Stimulated activated effector memory CD8-positive, alpha-beta T cell treated with anti-CD3 and anti-CD28 coated beads, Interleukin-12 subunit alpha, Interleukin-12 subunit beta, amount 100 ng/mL, for 72 hours (primary cell): ENCODE measurements at regions not wholly inside any gene's neighbourhood (a gene's known extent, or its start where the extent isn't known, plus 50 kb on each side); places are given as distances from the start of the nearest gene placed in this dataset.

ENCODE experiments used
- ATAC-seq: fragments of 150-1000 bp; cut with Tn5 transposase; 2 replicates; pipeline ENCODE4 v1.10.0; 2021
- DNase-seq, 2 donors: peaks; one replicate each; pipeline ENCODE4 v3.0.0; 2021 to 2022; ENCODE audit warnings: low spot score in 2 of 2
- H3K27ac Mint-ChIP-seq: one replicate; pipeline ENCODE4 v1.8.0; 2022; ENCODE audit warnings: mild to moderate bottlenecking, mixed read lengths
- H3K36me3 Mint-ChIP-seq: one replicate; pipeline ENCODE4 v1.8.0; 2022; ENCODE audit warnings: mild to moderate bottlenecking, mixed read lengths
- H3K4me1 Mint-ChIP-seq: one replicate; pipeline ENCODE4 v1.8.0; 2022; ENCODE audit warnings: mixed read lengths
- H3K4me3 Mint-ChIP-seq: one replicate; pipeline ENCODE4 v1.8.0; 2022; ENCODE audit warnings: mild to moderate bottlenecking, mixed read lengths
- H3K9me3 Mint-ChIP-seq: one replicate; pipeline ENCODE4 v1.8.0; 2022; ENCODE audit warnings: mixed read lengths

GRCh38 chr11:134800826-134801225 lies 388.8 kb upstream of the B3GAT1 start:
- no peaks in the 10 kb centered on the region for H3K9me3 Mint-ChIP-seq
- H3K4me1 Mint-ChIP-seq, result no peaks in the 10 kb centered on the region
- no peak overlapping the region for H3K27ac Mint-ChIP-seq
- ATAC-seq, result peak; percentile 8
- no peak for DNase-seq
- no peak overlapping the region for H3K4me3 Mint-ChIP-seq
- H3K36me3 Mint-ChIP-seq, result no peaks in the 10 kb centered on the region

GRCh38 chr11:134800130-134800529 lies 388.1 kb upstream of the B3GAT1 start:
- Mint-ChIP-seq H3K36me3 (no peaks in the 10 kb centered on the region), H3K4me1 (no peaks in the 10 kb centered on the region), H3K4me3 (no peak overlapping the region), H3K9me3 (no peaks in the 10 kb centered on the region), H3K27ac (no peak overlapping the region)
- DNase-seq (no peak), ATAC-seq (no peak)

- Mint-ChIP-seq H3K9me3 (no peaks in the 10 kb centered on the region), H3K36me3 (no peaks in the 10 kb centered on the region), H3K4me3 (no peak overlapping the region), H3K4me1 (no peaks in the 10 kb centered on the region), H3K27ac (no peak overlapping the region)
- DNase-seq (no peak), ATAC-seq (no peak)
These were observed 387.3 kb upstream of the B3GAT1 start for GRCh38 chr11:134799386-134799785.

GRCh38 chr11:134797411-134798089 lies 385.5 kb upstream of the B3GAT1 start:
- no peaks in the 10 kb centered on the region for H3K36me3 Mint-ChIP-seq
- H3K9me3 Mint-ChIP-seq, result no peaks in the 10 kb centered on the region
- no peak overlapping the region for H3K4me3 Mint-ChIP-seq
- no peaks in the 10 kb centered on the region for H3K4me1 Mint-ChIP-seq
- no peak for DNase-seq
- no peak for ATAC-seq
- no peak overlapping the region for H3K27ac Mint-ChIP-seq

GRCh38 chr11:134795017-134795416 lies 383.0 kb upstream of the B3GAT1 start:
- Mint-ChIP-seq H3K27ac (no peak overlapping the region), H3K4me3 (no peak overlapping the region), H3K4me1 (no peaks in the 10 kb centered on the region), H3K36me3 (no peaks in the 10 kb centered on the region), H3K9me3 (no peaks in the 10 kb centered on the region)
- no peak for DNase-seq
- no peak for ATAC-seq

GRCh38 chr11:134794192-134794591 lies 382.1 kb upstream of the B3GAT1 start:
- Mint-ChIP-seq H3K9me3 (no peaks in the 10 kb centered on the region), H3K27ac (no peak overlapping the region), H3K4me1 (no peaks in the 10 kb centered on the region), H3K4me3 (no peak overlapping the region), H3K36me3 (no peaks in the 10 kb centered on the region)
- DNase-seq (no peak), ATAC-seq (no peak)

GRCh38 chr11:134792677-134793076 lies 380.6 kb upstream of the B3GAT1 start:
- ATAC-seq, result no peak

GRCh38 chr11:134792044-134792443 lies 380.0 kb upstream of the B3GAT1 start:
- Mint-ChIP-seq H3K4me1 (no peaks in the 10 kb centered on the region), H3K9me3 (no peaks in the 10 kb centered on the region), H3K4me3 (no peak overlapping the region), H3K27ac (no peak overlapping the region), H3K36me3 (no peaks in the 10 kb centered on the region)
- no peak for DNase-seq
- ATAC-seq, result no peak

More at GRCh38 chr11:134792677-134793076, 380.6 kb upstream of the B3GAT1 start:
- no peak overlapping the region for H3K27ac Mint-ChIP-seq
- DNase-seq, result no peak
- no peaks in the 10 kb centered on the region for H3K9me3 Mint-ChIP-seq
- H3K36me3 Mint-ChIP-seq, result no peaks in the 10 kb centered on the region
- no peaks in the 10 kb centered on the region for H3K4me1 Mint-ChIP-seq
- H3K4me3 Mint-ChIP-seq, result no peak overlapping the region

- no peaks in the 10 kb centered on the region for H3K9me3 Mint-ChIP-seq
- no peaks in the 10 kb centered on the region for H3K4me1 Mint-ChIP-seq
- no peak for DNase-seq
- no peak for ATAC-seq
- H3K4me3 Mint-ChIP-seq, result no peak overlapping the region
- H3K27ac Mint-ChIP-seq, result no peak overlapping the region
- no peaks in the 10 kb centered on the region for H3K36me3 Mint-ChIP-seq
These were observed 379.1 kb upstream of the B3GAT1 start for GRCh38 chr11:134791102-134791501.

GRCh38 chr11:134789104-134789503 lies 377.1 kb upstream of the B3GAT1 start:
- no peak for ATAC-seq
- H3K27ac Mint-ChIP-seq, result no peak overlapping the region

GRCh38 chr11:134786636-134787035 lies 374.6 kb upstream of the B3GAT1 start:
- Mint-ChIP-seq H3K36me3 (no peaks in the 10 kb centered on the region), H3K27ac (no peak overlapping the region), H3K4me1 (no peaks in the 10 kb centered on the region), H3K4me3 (no peak overlapping the region), H3K9me3 (no peaks in the 10 kb centered on the region)
- DNase-seq (no peak), ATAC-seq (no peak)

More at GRCh38 chr11:134789104-134789503, 377.1 kb upstream of the B3GAT1 start:
- Mint-ChIP-seq H3K4me3 (no peak overlapping the region), H3K9me3 (no peaks in the 10 kb centered on the region), H3K36me3 (no peaks in the 10 kb centered on the region), H3K4me1 (no peaks in the 10 kb centered on the region)
- no peak for DNase-seq

- no peaks in the 10 kb centered on the region for H3K36me3 Mint-ChIP-seq
- ATAC-seq (no peak), DNase-seq (no peak)
- no peak overlapping the region for H3K4me3 Mint-ChIP-seq
- no peaks in the 10 kb centered on the region for H3K4me1 Mint-ChIP-seq
- no peak overlapping the region for H3K27ac Mint-ChIP-seq
- H3K9me3 Mint-ChIP-seq, result no peaks in the 10 kb centered on the region
These were observed 373.7 kb upstream of the B3GAT1 start for GRCh38 chr11:134785660-134786284.

GRCh38 chr11:134785059-134785458 lies 373.0 kb upstream of the B3GAT1 start:
- no peak for DNase-seq
- H3K27ac Mint-ChIP-seq, result no peak overlapping the region
- no peaks in the 10 kb centered on the region for H3K4me1 Mint-ChIP-seq
- ATAC-seq, result no peak
- no peaks in the 10 kb centered on the region for H3K9me3 Mint-ChIP-seq
- H3K4me3 Mint-ChIP-seq, result no peak overlapping the region
- H3K36me3 Mint-ChIP-seq, result no peaks in the 10 kb centered on the region

- no peak for ATAC-seq
- Mint-ChIP-seq H3K9me3 (no peaks in the 10 kb centered on the region), H3K4me3 (no peak overlapping the region), H3K36me3 (no peaks in the 10 kb centered on the region), H3K27ac (no peak overlapping the region), H3K4me1 (no peaks in the 10 kb centered on the region)
- no peak for DNase-seq
These were observed 372.5 kb upstream of the B3GAT1 start for GRCh38 chr11:134784568-134784967.

- no peak for DNase-seq
These were observed 372.0 kb upstream of the B3GAT1 start for GRCh38 chr11:134784046-134784445.

GRCh38 chr11:134783234-134783633 lies 371.2 kb upstream of the B3GAT1 start:
- ATAC-seq (no peak), DNase-seq (no peak)
- H3K9me3 Mint-ChIP-seq, result no peaks in the 10 kb centered on the region
- no peaks in the 10 kb centered on the region for H3K36me3 Mint-ChIP-seq
- no peaks in the 10 kb centered on the region for H3K4me1 Mint-ChIP-seq
- H3K27ac Mint-ChIP-seq, result no peak overlapping the region
- no peak overlapping the region for H3K4me3 Mint-ChIP-seq

More at GRCh38 chr11:134784046-134784445, 372.0 kb upstream of the B3GAT1 start:
- no peaks in the 10 kb centered on the region for H3K36me3 Mint-ChIP-seq
- no peak for ATAC-seq
- no peak overlapping the region for H3K27ac Mint-ChIP-seq
- no peaks in the 10 kb centered on the region for H3K4me1 Mint-ChIP-seq
- no peak overlapping the region for H3K4me3 Mint-ChIP-seq
- no peaks in the 10 kb centered on the region for H3K9me3 Mint-ChIP-seq
